HepG2 (cell line): ENCODE measurements at regions not wholly inside any gene's neighbourhood (a gene's known extent, or its start where the extent isn't known, plus 50 kb on each side); places are given as distances from the start of the nearest gene placed in this dataset.

Experiments used
- ATAC-seq: fragments of 200-7000 bp; cut with Tn5 transposase; 3 replicates; pipeline ENCODE4 v1.9.1; 2020; ENCODE audit warnings: mild to moderate bottlenecking, moderate library complexity
- BruUV-seq: library from RNA; stranded (reverse); fragments of 400-500 nt; replicated peaks from 2 replicates; lab custom pipeline; 2021; lab: Mats Ljungman, UMichigan
- CTCF ChIA-PET: fragments of 300-600 bp; formaldehyde crosslinking; extraction: SDS; loops from one replicate; lab custom pipeline; 2021; ENCODE audit warnings: low total read pairs, inconsistent platforms, low intra/inter-chr PET ratio; lab: Yijun Ruan, JAX
- POLR2A ChIA-PET: fragments of 350-600 bp; sonication (Branson Sonifier 250); formaldehyde crosslinking; loops from one replicate; lab custom pipeline; 2020; ENCODE audit warnings: antibody characterized with exemption, inconsistent platforms; lab: Yijun Ruan, JAX
- DNase-seq: peaks from one replicate; pipeline ENCODE4 v3.0.0-alpha.2; 2015; ENCODE audit warnings: low spot score
- FAIRE-seq: peaks from 3 replicates; lab custom pipeline; 2011; peaks lifted over from hg19 to GRCh38; lab: Jason Lieb, UNC
- H2AFZ ChIP-seq: one replicate; pipeline ENCODE4 v1.6.1; 2011; ENCODE audit warnings: low read length, inconsistent platforms
- H3K27ac ChIP-seq: fragments of 300-600 bp; 3 replicates; pipeline ENCODE4 v1.8.0; 2011; ENCODE audit warnings: mixed run types, mild to moderate bottlenecking, mixed read lengths, low read length, inconsistent platforms; ENCODE audit not compliant: insufficient read depth; ENCODE audit errors: extremely low read length
- H3K27me3 ChIP-seq, 2 experiments: fragments of 200-600 bp in 1 of 2; 2 replicates in 1 of 2; 3 replicates in 1 of 2; pipeline versions ENCODE4 v1.6.0 to v1.8.0; 2011; ENCODE audit warnings: low read length in 2 of 2, mild to moderate bottlenecking in 2 of 2, moderate library complexity in 2 of 2, inconsistent platforms in 1 of 2; ENCODE audit not compliant: insufficient read depth in 2 of 2, control insufficient read depth in 1 of 2
- H3K36me3 ChIP-seq, 2 experiments: fragments of 200-600 bp in 1 of 2; replicated peaks in 1 of 2; 2 replicates in 1 of 2; 3 replicates in 1 of 2; pipeline versions ENCODE4 v1.5.1 to v1.8.0; 2011; ENCODE audit warnings: low read length in 2 of 2, inconsistent platforms in 1 of 2; ENCODE audit not compliant: insufficient read depth in 2 of 2, control insufficient read depth in 1 of 2
- H3K4me1 ChIP-seq: 2 replicates; pipeline ENCODE4 v1.5.1; 2012; ENCODE audit warnings: low read length, inconsistent platforms; ENCODE audit not compliant: insufficient read depth
- H3K4me2 ChIP-seq: 2 replicates; pipeline ENCODE4 v1.6.0; 2011; ENCODE audit warnings: low read depth, low read length, inconsistent platforms
- H3K4me3 ChIP-seq, 3 experiments: fragments of 200-600 bp in 1 of 3; sonication (generic), shearing (Covaris generic) in 1 of 3; replicated peaks in 1 of 3; 2 replicates each; pipeline ENCODE4 v1.5.1; 2011 to 2016; ENCODE audit warnings: low read length in 3 of 3, inconsistent platforms in 2 of 3, low read depth in 2 of 3, mild to moderate bottlenecking in 2 of 3, control low read depth in 1 of 3, mixed read lengths in 1 of 3; ENCODE audit not compliant: insufficient read depth in 1 of 3
- H3K79me2 ChIP-seq: one replicate; pipeline ENCODE4 v1.6.1; 2011; ENCODE audit warnings: low read length, inconsistent platforms; ENCODE audit not compliant: insufficient read depth
- H3K9ac ChIP-seq: 2 replicates; pipeline ENCODE4 v1.6.0; 2011; ENCODE audit warnings: mild to moderate bottlenecking, low read depth, low read length, inconsistent platforms; ENCODE audit not compliant: insufficient read depth
- H3K9me3 ChIP-seq: 2 replicates; pipeline ENCODE4 v1.5.1; 2012; ENCODE audit warnings: mild to moderate bottlenecking, low read length
- H4K20me1 ChIP-seq: 2 replicates; pipeline ENCODE4 v1.6.0; 2011; ENCODE audit warnings: inconsistent platforms, mild to moderate bottlenecking, low read length, moderate library complexity; ENCODE audit not compliant: insufficient read depth
- MAFK ChIP-seq, 2 experiments: IDR thresholded peaks in 1 of 2; conservative IDR thresholded peaks in 1 of 2; 2 replicates each; pipeline ENCODE4 v1.6.1; 2011; ENCODE audit warnings: improper control_type of control experiment in 2 of 2, low read length in 2 of 2
- REL ChIP-seq: sonication (generic); formaldehyde crosslinking; conservative IDR thresholded peaks from 2 replicates; pipeline ENCODE4 v1.8.0; 2022; ENCODE audit warnings: mild to moderate bottlenecking, missing genetic modification reagents, moderate library complexity
- SIX4 ChIP-seq: sonication (generic); formaldehyde crosslinking; IDR thresholded peaks from 2 replicates; pipeline ENCODE4 v1.4.0; 2020; ENCODE audit warnings: missing genetic modification reagents
- ZBTB7B ChIP-seq: sonication (generic); formaldehyde crosslinking; IDR thresholded peaks from 2 replicates; pipeline ENCODE4 v1.4.0; 2020; ENCODE audit warnings: missing genetic modification reagents
- WGBS: methylation state at CpG from one replicate; pipeline ENCODE4 v1.1.6; 2017; ENCODE audit warnings: low lambda C conversion rate; 5-methylcytosine and 5-hydroxymethylcytosine counted together
- in situ Hi-C: cut with HindIII; loops from 2 replicates; pipeline ENCODE4 v1.10.0; 2017; ENCODE audit warnings: low pct_unique_long_range_greater_than_20kb; ENCODE audit not compliant: extremely low pct_ligation_motif_present
- intact Hi-C: fragments of 100-400 bp; cut with micrococcal nuclease; formaldehyde crosslinking; loops from one replicate; pipeline ENCODE4 v1.10.0; 2022; ENCODE audit not compliant: unreplicated experiment
- TF ChIP-seq, protein P1 (sequence below): IDR thresholded peaks from 2 replicates; pipeline ENCODE4 v1.6.1; 2016; ENCODE audit warnings: mild to moderate bottlenecking

GRCh38 chr22:22165936-22166710, 78.5 kb upstream of the VPREB1 start:
- Histone ChIP-seq H3K9ac (no peak overlapping the region), H3K4me2 (no peak overlapping the region), H4K20me1 (no peaks in the 10 kb centered on the region), H3K9me3 (no peaks in the 10 kb centered on the region), H3K27ac (no peak overlapping the region), H2AFZ (no peak overlapping the region), H3K4me3 (no peak overlapping the region), H3K36me3 (no peaks in the 10 kb centered on the region), H3K79me2 (no peaks in the 10 kb centered on the region), H3K27me3 (peaks cover 0 to 14% of the 10 kb centered on the region in 2 experiments; a peak in 1 of 5 replicates), H3K4me1 (peaks cover 5% of the 10 kb centered on the region; the same call in 1 of the 2 replicates)
- intact Hi-C loops = no loop called here
- in situ Hi-C loops = no loop called here
- ChIA-PET POLR2A (no interaction called here), CTCF (no interaction called here)
- FAIRE-seq (no peak), DNase-seq (no peak), ATAC-seq (no peak)
- 3% methylated on average over 6 of the region's 6 CpGs for WGBS
- BruUV-seq = no TSS peak
- TF ChIP-seq ZBTB7B (CRISPR knock-in tag) (no peak), REL (CRISPR knock-in tag) (no peak), SIX4 (CRISPR knock-in tag) (no peak), MAFK (conservative IDR thresholded peaks at IDR 0.05 in 1 of 2, IDR thresholded peaks at IDR 0.05 in 1 of 2; ENCODE audit: low read length in 2 of 2) (peak in 1 of 2 experiments; percentile 5; a peak in 1 of 4 replicates)
- TF ChIP-seq, protein P1, sequence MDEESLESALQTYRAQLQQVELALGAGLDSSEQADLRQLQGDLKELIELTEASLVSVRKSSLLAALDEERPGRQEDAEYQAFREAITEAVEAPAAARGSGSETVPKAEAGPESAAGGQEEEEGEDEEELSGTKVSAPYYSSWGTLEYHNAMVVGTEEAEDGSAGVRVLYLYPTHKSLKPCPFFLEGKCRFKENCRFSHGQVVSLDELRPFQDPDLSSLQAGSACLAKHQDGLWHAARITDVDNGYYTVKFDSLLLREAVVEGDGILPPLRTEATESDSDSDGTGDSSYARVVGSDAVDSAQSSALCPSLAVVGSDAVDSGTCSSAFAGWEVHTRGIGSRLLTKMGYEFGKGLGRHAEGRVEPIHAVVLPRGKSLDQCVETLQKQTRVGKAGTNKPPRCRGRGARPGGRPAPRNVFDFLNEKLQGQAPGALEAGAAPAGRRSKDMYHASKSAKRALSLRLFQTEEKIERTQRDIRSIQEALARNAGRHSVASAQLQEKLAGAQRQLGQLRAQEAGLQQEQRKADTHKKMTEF = no peak
